GM12872 (cell line): ENCODE measurements at regions not wholly inside any gene's neighbourhood (a gene's known extent, or its start where the extent isn't known, plus 50 kb on each side); places are given as distances from the start of the nearest gene placed in this dataset.

Experiments
- TF ChIP-seq, protein P1 (sequence below): IDR thresholded peaks from 3 replicates; pipeline ENCODE4 v1.5.1; 2011; ENCODE audit warnings: low read depth, mild to moderate bottlenecking, low read length, moderate library complexity; ENCODE audit not compliant: insufficient read depth

DNA sequence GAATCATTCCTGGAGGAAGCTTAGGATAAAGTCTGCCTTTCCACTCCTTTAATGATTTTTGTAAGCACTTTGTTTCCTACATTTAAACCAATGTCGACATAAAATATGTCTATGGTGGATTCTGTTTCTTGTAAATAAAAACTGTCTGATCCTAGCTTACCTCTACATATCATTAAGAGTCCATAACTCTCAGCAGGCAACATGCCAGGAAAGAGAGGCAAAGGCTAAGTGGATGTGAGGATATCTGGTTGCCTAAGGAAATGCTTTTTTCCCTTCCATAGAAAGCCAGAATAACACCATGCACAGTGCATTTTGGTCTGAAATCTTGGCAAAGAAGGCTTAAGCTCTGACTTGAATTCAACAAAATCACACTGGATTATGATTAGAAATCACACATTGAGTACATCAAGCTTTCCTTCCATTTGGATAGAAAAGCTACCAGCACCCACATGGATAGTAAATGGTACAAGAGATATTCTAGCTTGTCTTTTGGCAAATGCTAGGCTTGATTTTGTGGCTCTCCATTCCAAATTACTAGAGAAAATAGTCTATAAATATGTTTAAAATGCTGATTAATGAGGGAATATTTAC lies 57.0 kb upstream of the CNTN1 start:
- TF ChIP-seq, protein P1, sequence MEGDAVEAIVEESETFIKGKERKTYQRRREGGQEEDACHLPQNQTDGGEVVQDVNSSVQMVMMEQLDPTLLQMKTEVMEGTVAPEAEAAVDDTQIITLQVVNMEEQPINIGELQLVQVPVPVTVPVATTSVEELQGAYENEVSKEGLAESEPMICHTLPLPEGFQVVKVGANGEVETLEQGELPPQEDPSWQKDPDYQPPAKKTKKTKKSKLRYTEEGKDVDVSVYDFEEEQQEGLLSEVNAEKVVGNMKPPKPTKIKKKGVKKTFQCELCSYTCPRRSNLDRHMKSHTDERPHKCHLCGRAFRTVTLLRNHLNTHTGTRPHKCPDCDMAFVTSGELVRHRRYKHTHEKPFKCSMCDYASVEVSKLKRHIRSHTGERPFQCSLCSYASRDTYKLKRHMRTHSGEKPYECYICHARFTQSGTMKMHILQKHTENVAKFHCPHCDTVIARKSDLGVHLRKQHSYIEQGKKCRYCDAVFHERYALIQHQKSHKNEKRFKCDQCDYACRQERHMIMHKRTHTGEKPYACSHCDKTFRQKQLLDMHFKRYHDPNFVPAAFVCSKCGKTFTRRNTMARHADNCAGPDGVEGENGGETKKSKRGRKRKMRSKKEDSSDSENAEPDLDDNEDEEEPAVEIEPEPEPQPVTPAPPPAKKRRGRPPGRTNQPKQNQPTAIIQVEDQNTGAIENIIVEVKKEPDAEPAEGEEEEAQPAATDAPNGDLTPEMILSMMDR: no peak
